Hypothalamus (tissue), 51 donors: ENCODE measurements at regions not wholly inside any gene's neighbourhood (a gene's known extent, or its start where the extent isn't known, plus 50 kb on each side); places are given as distances from the start of the nearest gene placed in this dataset.
"Not testable (repeated sequence)": the region's sequence is repeated elsewhere in the genome, so short reads cannot be mapped to it uniquely, and the experiment has no call there.

ENCODE experiments used
- DNase-seq, 51 donors: peaks; one replicate each; lab custom pipeline; 2025; lab: John Stamatoyannopoulos, UW

DNA sequence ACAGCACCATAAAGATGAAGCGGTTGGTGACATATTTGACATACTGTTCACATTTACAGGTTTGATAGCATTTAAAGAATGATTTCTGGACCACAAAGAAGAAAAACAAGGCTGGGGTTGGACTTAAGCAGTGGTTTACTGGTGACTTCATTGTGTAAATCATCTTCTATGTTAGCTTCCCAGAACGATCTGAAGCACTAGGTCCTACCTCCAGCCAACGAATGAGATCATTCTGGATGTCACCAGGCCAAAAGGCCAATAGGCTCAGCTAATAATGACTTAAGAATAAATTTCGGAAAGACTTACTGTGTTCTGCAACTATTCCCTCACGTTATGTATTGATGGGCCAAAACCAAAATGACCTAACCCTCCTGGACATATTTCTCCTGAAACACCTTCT lies 675.3 kb upstream of the CCNG1 start:
- no peak for DNase-seq

DNA sequence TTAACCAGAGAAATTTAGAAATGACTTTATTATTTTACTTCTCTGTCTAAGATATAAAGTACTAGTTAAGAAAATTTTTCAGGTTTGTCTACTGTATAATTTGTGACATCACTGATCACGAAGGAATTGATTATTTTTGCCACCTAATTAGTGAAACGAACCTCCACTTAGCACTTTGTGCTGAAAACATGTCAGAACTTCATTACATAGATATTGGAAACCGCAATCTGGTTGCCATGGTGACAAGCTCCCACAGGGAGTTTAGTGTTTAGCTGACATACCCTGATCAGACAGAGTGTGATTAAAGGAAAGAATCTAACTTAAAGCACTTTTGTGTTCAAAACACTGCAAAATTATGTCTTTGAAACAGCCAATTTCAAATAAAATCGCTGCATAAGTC lies 668.4 kb upstream of the CCNG1 start:
- DNase-seq = peak in 4 of 51 donors; percentile 3 to 23 (median 4)

DNA sequence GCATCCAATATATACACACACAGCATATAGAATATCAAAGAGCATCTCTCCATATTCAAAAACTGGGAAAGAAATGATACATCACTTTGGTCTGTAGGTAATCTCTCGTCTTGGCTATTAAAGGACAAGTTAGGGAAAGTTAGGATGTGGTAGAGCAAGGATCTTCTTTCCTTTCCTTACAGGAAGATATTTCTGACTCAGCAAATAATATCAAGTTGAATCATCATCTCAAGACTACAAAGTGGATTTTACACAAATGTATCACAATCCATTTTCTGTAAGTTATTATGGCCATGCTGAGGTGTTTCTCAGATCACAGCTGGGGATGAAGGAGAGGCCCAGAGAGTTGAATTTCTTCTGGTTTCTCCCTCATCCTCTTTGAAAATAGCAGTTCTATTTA lies 651.7 kb upstream of the CCNG1 start:
- DNase-seq = no peak

DNA sequence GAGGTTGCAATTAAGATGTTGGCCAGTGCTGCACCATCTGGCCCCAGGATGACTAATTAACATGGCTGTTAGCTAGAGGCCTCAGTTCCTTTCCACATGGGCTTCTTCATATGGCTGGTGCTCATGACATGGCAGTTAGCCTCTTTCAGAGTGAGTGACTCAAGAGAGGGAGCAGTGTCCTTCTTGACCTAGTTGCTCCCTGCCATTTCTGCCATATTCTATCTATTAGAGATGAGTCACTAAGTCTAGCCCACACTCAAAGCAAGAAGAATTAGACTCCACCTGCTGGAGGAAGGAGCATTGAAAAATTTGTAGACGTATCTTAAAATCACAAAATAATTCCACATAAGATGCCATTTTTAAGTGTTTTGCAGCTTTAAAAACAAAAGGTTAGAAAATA lies 651.2 kb upstream of the CCNG1 start:
- DNase-seq = no peak

DNA sequence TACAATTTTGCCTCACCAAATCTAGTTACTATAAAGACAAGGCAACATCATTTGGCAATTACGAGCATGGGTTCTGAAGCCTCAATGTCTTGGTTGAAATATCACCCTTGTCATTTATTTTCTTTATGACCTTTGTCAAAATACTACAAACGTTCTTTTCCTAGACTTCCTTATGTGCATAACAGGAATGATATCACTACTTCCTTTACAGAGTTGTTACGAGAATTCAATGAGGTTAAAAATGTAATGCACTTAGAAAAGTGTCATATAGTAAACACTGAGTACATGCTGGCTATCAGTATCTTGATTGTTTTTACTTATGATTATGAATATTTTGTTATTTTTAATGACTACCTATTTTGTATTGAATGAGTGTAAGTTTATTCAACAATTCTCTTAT lies 640.9 kb upstream of the CCNG1 start:
- no peak for DNase-seq

DNA sequence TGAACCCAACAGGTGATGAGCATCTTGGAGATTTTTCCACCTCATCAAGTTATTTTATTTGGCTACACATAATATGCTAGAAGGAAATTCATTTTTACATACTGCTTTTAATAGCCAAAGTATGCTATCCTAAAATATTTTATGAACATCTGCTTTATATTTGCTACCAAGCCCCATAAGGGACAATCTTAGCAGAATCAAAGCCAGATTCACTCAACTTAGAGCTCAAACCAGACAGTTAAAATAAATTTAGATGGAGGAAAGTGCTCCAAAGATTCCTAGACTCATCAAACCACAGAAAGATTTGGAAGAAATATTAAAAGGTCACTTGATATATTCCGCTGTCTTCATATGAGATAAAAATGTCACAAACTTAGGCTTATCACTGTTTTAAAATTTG lies 637.1 kb upstream of the CCNG1 start:
- DNase-seq = no peak

DNA sequence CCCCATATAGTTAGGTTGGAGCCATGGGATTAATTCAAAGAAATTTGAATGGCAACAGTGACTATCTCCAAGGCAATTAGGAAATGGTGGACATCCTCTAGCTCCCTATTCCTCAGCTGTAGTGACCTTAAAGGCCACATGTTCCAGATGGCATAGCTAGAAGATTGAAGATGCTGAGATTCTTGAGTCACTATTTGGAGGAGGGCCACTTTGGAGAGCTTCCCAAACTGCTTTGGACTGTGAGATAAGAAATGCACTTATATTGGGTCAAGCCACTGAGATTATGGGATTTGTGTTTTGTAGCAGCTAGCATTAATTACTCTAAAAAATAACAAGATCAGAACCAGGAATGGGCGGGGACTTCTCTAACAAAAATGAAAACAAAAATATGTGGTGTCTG lies 636.2 kb upstream of the CCNG1 start:
- DNase-seq = no peak

DNA sequence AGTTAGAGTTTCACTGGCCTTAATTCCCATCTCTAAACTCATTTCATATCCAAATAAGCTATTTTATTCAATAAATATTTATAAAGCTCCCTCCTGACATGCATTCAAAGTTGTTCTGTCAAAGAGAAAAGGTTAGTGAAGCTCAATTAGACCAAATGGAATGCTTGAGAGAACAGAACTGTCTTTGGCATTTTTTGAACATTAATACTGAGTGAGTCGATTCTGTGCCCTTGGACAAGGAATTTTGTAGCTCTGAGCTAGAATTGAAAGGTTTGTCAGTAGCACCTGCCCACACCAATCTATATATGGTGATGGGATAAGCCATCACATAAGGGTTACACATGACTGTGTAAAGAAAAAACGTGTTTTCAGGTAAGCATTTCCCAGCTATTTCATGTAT lies 631.2 kb upstream of the CCNG1 start:
- no peak for DNase-seq

DNA sequence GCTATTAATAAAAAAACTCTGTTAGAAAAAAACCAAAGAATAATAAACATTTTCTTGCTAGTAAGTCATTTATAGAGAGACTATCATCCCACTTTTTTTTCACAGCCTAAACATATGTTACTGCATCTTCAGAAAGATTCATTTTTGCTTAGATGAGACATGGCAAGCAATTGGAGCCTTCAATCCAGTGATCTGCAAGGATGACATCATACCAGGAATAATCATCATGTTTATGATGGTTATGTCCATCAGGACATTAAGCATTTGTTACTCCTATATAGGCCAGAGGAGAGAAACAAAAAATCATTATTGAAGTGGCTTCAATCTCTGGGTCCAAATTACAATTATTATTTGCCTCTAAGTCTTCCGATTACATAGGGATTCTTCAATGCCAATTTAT lies 626.3 kb upstream of the CCNG1 start:
- no peak for DNase-seq

DNA sequence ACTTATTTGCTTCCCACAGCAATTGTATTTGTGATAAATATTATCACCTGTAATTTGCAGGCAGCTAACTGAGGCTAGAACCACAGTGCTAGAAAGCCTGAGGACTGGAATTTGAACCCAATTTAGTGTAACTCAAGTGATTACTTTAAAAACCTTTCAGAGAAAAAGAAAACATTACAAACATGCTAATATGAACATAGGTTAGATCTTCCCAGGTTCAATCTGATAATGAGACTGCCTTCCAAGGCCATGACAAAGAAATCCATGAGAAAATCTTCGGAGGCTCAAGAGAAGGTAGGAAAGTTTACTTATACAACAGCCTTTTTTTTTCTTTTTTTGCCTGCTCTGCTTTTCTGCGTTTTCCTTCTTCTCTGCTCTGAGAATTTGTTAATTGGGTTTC lies 620.6 kb upstream of the CCNG1 start:
- no peak for DNase-seq

DNA sequence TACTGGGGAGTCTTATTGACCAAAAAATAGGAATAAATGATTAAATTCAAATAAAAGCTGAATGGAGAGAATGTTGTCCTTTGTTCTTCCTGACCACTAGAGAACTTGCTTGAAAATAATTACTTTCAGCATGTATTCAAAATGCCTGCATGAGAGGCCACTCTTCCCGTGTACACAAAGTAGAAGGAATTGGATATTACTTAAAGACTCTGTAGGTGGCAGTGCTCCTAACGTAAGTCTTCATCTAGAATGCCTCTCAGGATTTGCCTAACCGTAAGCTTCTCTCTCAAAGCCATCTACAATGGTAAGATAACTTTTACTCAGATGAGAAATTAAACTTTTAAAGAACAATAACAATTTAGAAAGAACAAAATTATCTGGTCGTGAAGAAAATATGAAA lies 620.0 kb upstream of the CCNG1 start:
- no peak for DNase-seq

DNA sequence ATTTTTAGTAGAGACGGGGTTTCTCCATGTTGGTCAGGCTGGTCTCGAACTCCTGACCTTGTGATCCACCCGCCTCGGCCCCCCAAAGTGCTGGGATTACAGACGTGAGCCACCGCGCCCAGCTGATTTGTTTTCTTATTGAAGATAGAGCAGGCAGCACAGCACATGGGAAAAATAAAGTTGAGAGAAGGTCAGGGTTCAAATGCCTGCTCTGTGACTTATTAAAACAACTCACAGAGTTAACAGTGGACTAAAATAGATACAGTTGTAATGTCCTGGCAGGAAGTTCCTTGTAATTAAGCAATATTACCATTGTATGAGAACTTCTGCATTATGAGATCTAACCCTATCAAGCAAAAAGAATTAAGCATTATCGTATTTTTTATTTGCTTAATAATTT lies 615.7 kb upstream of the CCNG1 start:
- not testable (repeated sequence) for DNase-seq

DNA sequence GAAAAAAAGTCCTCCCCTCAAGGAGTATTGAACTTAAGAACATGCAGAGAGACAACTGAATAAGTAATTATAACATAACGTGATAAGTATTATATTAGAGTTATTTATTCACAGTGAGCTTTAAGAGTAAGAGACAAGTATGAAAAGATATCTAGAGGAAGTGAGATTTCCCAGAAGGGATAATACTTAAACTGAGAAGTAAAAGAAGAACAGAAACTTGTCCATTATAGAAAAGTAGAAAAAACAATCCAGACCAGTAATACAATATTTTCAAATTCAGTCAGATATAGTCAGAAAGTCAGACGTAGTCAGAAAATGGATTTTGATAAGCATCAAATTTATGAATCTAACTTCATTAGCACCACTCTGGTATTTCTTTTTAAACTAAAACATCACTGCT lies 613.0 kb upstream of the CCNG1 start:
- DNase-seq = no peak

DNA sequence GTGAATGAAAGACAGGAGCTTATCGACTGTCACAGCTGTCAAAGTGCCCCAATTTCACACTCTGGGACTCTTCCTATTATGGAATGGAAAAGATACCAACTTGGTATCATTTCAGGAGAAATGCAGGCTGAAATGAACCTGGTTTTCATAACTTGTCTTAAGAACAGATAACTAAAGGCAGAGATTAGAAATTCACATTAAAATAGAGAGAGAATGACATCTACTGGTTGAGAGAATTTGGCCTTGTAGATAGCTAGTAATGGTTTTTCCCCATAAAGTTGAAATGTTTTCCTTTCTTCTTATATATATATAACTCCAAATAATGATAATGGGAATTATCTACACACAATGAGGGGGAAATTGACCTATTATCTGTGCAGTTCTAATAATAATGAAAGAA lies 600.2 kb upstream of the CCNG1 start:
- DNase-seq = no peak

DNA sequence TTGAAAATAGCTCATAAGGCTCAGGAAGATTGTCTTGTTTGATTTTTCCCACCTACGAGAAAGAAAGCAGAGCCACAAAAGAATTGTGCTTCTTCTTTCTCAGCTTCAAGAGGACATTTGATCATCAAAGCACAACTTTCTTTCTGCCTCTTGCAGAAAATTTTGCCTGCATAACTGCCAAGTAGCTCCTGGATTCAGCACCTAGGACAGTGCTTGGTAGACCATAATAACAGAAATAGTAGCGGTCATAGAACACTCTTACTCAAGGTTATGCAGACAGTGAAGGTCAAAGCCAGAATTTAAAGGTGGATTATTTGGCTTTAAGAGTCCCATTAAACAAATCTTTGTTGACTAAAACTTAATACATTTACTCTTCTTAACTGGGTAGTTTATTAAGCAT lies 594.7 kb upstream of the CCNG1 start:
- no peak for DNase-seq

DNA sequence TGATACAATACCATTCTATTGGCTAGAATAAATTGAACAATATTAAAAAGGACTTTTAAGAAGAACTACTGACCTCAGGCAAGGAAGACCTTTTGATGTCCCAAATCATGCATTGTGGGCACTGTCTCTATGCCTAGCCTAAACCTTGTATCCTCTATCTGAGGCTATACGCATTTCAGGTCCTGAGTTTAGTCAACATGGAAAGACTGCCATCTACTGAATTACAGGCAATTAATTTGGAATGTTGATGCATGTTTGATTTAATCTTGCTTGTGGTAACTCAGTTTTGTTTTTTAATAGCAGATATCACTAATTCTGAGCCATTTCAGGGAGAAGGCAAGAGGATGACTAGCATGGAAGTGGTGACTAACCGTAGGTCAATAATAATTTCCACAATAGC lies 585.3 kb upstream of the CCNG1 start:
- no peak for DNase-seq

DNA sequence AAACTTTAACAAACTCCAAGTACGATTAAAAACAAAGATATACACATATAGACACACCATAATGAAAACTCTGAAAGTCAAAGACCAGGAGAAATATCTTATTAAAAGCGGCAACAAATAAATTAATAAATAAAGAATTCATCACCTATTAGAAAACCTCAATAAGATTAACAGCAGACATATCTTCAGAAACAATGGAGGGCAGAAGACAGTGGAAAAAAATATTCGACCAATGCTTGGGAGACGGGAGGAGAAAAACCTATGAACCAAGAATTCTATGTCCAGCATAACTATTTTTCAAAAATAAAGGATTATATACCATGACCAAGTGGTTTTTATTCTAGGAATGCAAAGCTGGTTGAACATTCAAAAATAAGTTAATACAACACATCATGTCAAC lies 578.6 kb upstream of the CCNG1 start:
- DNase-seq = no peak

DNA sequence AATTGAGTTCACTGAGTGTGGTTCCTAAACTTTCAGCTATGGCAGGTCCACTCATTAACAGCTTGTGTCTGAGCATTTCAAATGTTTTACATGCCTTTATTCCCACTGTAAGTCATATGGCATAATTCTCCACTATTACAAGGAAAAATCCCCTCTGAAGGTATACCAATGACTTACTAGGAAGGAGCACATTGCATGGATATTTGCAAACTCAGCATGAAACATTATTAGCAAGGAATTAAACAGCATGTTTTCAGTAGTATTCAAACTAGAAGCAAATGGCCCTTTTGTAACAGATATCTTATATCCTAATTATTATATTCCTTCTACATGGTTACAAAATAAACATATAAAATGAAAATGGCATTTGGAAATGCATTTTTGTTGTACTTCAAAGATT lies 566.4 kb upstream of the CCNG1 start:
- DNase-seq = no peak

DNA sequence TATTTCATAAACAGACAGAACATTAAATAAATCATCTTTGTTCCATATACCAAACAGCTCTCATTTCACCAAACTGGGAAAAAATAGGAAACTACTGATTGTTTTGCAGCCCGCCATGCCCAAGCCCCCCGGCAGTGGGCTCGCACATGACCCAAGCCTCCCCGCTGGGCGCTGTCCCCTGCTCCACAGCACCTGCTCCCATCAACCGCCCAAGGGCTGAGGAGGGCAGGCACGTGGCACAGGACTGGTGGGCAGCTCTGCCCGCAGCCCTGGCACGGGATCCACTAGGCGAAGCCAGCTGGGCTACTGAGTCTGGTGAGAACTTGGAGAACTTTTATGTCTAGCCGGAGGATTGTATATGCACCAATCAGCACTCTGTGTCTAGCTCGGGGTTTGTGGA lies 554.8 kb upstream of the CCNG1 start:
- no peak for DNase-seq

DNA sequence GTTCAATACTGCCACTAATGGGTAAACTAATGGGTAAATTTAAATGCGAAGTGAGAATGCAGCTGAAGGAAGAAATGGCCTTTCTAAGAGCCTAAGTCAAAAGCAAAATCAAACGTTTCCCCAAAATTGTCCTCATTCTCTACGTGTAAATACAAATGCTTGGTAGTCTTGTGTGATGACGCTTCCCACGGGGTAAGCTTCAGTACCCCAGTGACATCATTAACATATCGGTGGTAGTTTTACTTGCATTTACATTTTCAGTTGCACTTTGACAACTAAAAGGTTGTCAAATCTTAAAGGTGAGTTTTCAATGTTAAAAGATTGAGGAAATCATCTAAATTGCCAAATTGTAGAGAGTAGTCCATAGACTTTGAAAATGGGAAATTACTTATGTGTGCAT lies 550.7 kb upstream of the CCNG1 start:
- DNase-seq = no peak

DNA sequence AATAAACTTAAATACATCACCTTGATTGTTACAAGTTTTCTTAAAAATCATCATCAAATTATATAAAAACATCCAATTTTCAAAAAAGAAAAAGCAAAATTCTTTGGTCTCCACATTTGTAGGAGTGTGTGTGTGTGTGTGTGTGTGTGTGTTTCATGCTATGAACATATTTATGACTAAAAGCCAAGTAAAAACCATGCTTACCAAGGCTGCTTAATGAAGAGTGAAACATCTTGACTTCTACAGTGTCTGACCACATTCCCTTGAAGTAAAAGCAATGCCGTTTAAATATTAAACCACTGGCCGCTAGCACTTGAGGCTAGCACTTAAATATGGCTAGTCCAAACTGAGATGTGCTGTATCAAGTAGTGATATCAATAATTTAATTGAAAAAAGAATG lies 549.1 kb upstream of the CCNG1 start:
- DNase-seq = no peak

DNA sequence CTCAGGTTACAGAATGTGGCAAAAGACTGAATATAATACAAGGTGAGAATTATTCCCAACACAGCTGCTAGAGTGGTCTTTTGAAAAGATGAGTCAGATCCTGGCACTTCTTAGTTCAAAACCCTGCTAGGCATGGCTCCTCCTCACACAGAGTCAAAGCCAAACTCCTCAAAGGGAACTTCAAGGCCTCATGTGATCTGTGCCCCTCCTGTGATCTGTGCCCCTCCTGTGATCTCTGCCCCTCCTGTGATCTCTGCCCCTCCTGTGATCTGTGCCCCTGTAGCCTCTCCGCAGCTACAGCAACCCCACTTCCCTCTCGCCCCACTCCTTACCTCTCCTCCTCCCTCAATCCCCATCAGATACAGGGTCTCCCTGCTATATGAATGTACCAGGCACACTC lies 525.5 kb upstream of the CCNG1 start:
- no peak for DNase-seq

DNA sequence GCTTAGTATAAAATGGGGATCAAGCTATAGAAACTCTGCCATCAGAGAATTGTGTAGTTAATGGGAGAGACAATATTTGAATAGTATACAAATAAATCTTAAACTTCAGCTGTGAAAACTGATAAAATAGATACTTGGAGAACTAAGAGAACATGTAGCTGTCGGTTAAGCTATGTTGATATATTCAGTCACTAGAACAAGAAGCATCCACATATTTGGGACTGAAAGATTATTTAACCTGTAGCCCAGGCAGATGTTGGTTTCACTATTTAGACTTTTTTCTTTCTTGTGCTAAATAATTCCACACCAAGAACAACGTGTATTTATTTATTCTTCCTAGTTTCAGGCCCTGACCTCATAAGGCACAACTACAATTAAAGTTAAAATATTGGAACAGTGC lies 521.0 kb upstream of the CCNG1 start:
- DNase-seq = no peak

DNA sequence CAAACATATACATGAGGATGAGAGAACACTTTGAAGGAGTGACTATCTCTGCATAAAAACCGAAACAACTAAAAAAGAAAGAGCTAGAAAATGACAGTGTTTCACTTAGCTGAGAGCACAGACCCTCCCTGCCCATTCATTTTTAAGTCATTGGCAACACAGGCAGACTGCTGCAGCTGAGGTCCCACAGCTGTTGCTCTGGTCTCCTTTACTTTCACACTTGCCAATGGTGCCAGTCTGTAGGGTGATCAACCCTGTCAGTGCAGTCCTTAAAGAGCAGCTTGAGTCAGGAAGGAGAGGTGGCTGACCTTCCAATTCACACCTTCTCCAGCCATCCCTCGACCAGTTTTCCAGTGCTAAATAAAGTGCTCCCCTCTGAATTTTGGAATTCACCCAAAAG lies 508.3 kb upstream of the CCNG1 start:
- DNase-seq = no peak
